GM12878 (cell line): ENCODE measurements at regions not wholly inside any gene's neighbourhood (a gene's known extent, or its start where the extent isn't known, plus 50 kb on each side); places are given as distances from the start of the nearest gene placed in this dataset.

Experiments used
- ATAC-seq: fragments of 200-7000 bp; cut with Tn5 transposase; 3 replicates; pipeline ENCODE4 v1.9.1; 2020; ENCODE audit warnings: mild to moderate bottlenecking, moderate library complexity
- BruUV-seq: library from RNA; stranded (reverse); fragments of 400-500 nt; replicated peaks from 2 replicates; lab custom pipeline; 2021; lab: Mats Ljungman, UMichigan
- CTCF ChIA-PET: fragments of 300-600 bp; sonication (Branson Sonifier 250); formaldehyde crosslinking; extraction: SDS; loops from one replicate; lab custom pipeline; 2021; ENCODE audit warnings: inconsistent platforms; lab: Yijun Ruan, JAX
- POLR2A ChIA-PET: fragments of 350-600 bp; formaldehyde crosslinking; extraction: SDS; loops from one replicate; lab custom pipeline; 2021; ENCODE audit warnings: inconsistent platforms; lab: Charles Lee
- RAD21 ChIA-PET: fragments of 300-600 bp; sonication (Branson Sonifier 250); formaldehyde crosslinking; loops from one replicate; lab custom pipeline; 2023; ENCODE audit warnings: antibody characterized with exemption; ENCODE audit not compliant: unreplicated experiment; lab: Charles Lee
- SMC1A ChIA-PET: fragments of 300-600 bp; sonication (Branson Sonifier 250); formaldehyde crosslinking; loops from one replicate; lab custom pipeline; 2023; ENCODE audit not compliant: unreplicated experiment, uncharacterized antibody; lab: Charles Lee
- DNase-seq: peaks from one replicate; pipeline ENCODE4 v3.0.0-alpha.2; 2011; ENCODE audit warnings: low read depth, low spot score
- FAIRE-seq: peaks from 3 replicates; lab custom pipeline; 2011; peaks lifted over from hg19 to GRCh38; lab: Jason Lieb, UNC
- H2AFZ ChIP-seq: 2 replicates; pipeline ENCODE4 v1.6.0; 2011; ENCODE audit warnings: low read depth, low read length, control low read depth; ENCODE audit not compliant: control insufficient read depth
- H3K27ac ChIP-seq: 2 replicates; pipeline ENCODE4 v1.5.1; 2011; ENCODE audit warnings: control low read depth; ENCODE audit not compliant: control insufficient read depth, insufficient read depth
- H3K27me3 ChIP-seq, 2 experiments: replicated peaks in 1 of 2; 2 replicates each; pipeline versions ENCODE4 v1.6.0 to v1.6.1; 2011; ENCODE audit warnings: low read length in 1 of 2; ENCODE audit not compliant: control insufficient read depth in 2 of 2, insufficient read depth in 2 of 2
- H3K36me3 ChIP-seq, 2 experiments: 2 replicates each; pipeline ENCODE4 v1.5.1; 2011; ENCODE audit warnings: low read length in 1 of 2; ENCODE audit not compliant: control insufficient read depth in 2 of 2, insufficient read depth in 2 of 2
- H3K4me1 ChIP-seq: 2 replicates; pipeline ENCODE4 v1.6.1; 2011; ENCODE audit warnings: mild to moderate bottlenecking, low read length, moderate library complexity, mixed read lengths; ENCODE audit not compliant: control insufficient read depth, insufficient read depth
- H3K4me2 ChIP-seq: 2 replicates; pipeline ENCODE4 v1.6.0; 2011; ENCODE audit warnings: control low read depth; ENCODE audit not compliant: control insufficient read depth, insufficient read depth
- H3K4me3 ChIP-seq: fragments of 200-600 bp; sonication (generic); 2 replicates; pipeline ENCODE4 v1.5.1; 2016
- H3K79me2 ChIP-seq: 2 replicates; pipeline ENCODE4 v1.6.0; 2011; ENCODE audit warnings: low read length; ENCODE audit not compliant: control insufficient read depth, insufficient read depth
- H3K9ac ChIP-seq: 2 replicates; pipeline ENCODE4 v1.8.0; 2011; ENCODE audit warnings: low read length, control low read depth, mixed read lengths; ENCODE audit not compliant: control insufficient read depth, insufficient read depth
- H3K9me3 ChIP-seq: replicated peaks from 3 replicates; pipeline ENCODE4 v1.5.1; 2011; ENCODE audit warnings: mild to moderate bottlenecking, low read length; ENCODE audit not compliant: control insufficient read depth, insufficient read depth
- H4K20me1 ChIP-seq: 2 replicates; pipeline ENCODE4 v1.6.0; 2011; ENCODE audit not compliant: control insufficient read depth, insufficient read depth
- ESRRA ChIP-seq: IDR thresholded peaks from 2 replicates; pipeline ENCODE4 v1.6.1; 2012; ENCODE audit warnings: mild to moderate bottlenecking, low read length, improper control_type of control experiment
- WGBS: methylation state at CpG from one replicate; pipeline ENCODE4 v1.1.6; 2016; ENCODE audit warnings: low lambda C conversion rate; ENCODE audit not compliant: insufficient replicate concordance, insufficient coverage; ENCODE audit errors: missing lambda C conversion rate; 5-methylcytosine and 5-hydroxymethylcytosine counted together
- in situ Hi-C: fragments of 300-500 bp; cut with MboI; formaldehyde crosslinking; loops from 9 replicates; pipeline ENCODE4 v1.14.3; 2018; ENCODE audit warnings: mixed read lengths
- intact Hi-C: fragments of 100-400 bp; cut with micrococcal nuclease; formaldehyde crosslinking; loops from one replicate; pipeline ENCODE4 v1.14.2; 2022; ENCODE audit not compliant: unreplicated experiment
- TF ChIP-seq, protein P1 (sequence below): IDR thresholded peaks from 2 replicates; pipeline ENCODE4 v1.6.1; 2012; ENCODE audit warnings: low read depth, low read length, improper control_type of control experiment
- TF ChIP-seq, protein P2 (sequence below): IDR thresholded peaks from 2 replicates; pipeline ENCODE4 v1.6.1; 2011; ENCODE audit warnings: mild to moderate bottlenecking, low read depth, low read length, moderate library complexity; ENCODE audit not compliant: insufficient replicate concordance

- TF ChIP-seq, protein P1, sequence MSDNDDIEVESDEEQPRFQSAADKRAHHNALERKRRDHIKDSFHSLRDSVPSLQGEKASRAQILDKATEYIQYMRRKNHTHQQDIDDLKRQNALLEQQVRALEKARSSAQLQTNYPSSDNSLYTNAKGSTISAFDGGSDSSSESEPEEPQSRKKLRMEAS: no peak
- TF ChIP-seq ESRRA: no peak
Observed at GRCh38 chr12:60981473-60981872, 1278.7 kb upstream of the USP15 start (continued).

DNA sequence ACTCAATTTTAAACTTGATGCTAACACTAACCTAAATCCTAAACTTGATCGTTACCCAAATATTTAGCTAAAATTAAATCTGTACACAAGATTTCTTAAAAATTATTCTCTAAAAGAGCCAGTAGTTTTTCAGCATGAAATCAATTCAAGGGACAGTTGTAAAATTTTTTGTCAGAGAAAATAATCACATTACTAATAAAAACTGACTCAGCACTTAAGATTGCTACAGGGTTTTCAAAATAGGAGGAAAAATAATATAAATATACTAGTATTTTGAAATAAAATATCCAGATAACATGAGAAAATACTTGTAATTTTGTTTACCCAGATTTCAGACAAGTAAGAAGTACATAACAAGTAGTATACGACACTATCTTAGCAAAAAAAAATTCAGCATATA lies 1268.1 kb upstream of the USP15 start:
- no peaks in the 10 kb centered on the region for H3K27me3 ChIP-seq
- intact Hi-C loops: no loop called here
- no peaks in the 10 kb centered on the region for H3K9me3 ChIP-seq
- 3% methylated on average over 2 of the region's 2 CpGs for WGBS
- BruUV-seq: no TSS peak
- ChIA-PET SMC1A (interaction anchor here (1.6 kb wide), 1 partner anchor 9 kb away, joined by 5 read pairs; no protein-coding TSS in a partner anchor), CTCF (interaction anchor here (1.4 kb wide), 1 partner anchor 13 kb away, joined by 3 read pairs; no protein-coding TSS in a partner anchor), POLR2A (no interaction called here), RAD21 (interaction anchor here (0.8 to 1.5 kb wide), 2 partner anchors 12 to 16 kb away, joined by 3 read pairs; no protein-coding TSS in a partner anchor)
- no peak for FAIRE-seq
- ATAC-seq: no peak
- H3K27ac ChIP-seq: no peak overlapping the region
- no peak overlapping the region for H3K9ac ChIP-seq
- in situ Hi-C loops: no loop called here
- H4K20me1 ChIP-seq: no peaks in the 10 kb centered on the region
- H2AFZ ChIP-seq: no peak overlapping the region
- H3K4me3 ChIP-seq: no peak overlapping the region
- no peaks in the 10 kb centered on the region for H3K79me2 ChIP-seq
- H3K4me2 ChIP-seq: no peak overlapping the region
- no peak for DNase-seq
- no peaks in the 10 kb centered on the region for H3K4me1 ChIP-seq
- no peaks in the 10 kb centered on the region for H3K36me3 ChIP-seq
- TF ChIP-seq, protein P2, sequence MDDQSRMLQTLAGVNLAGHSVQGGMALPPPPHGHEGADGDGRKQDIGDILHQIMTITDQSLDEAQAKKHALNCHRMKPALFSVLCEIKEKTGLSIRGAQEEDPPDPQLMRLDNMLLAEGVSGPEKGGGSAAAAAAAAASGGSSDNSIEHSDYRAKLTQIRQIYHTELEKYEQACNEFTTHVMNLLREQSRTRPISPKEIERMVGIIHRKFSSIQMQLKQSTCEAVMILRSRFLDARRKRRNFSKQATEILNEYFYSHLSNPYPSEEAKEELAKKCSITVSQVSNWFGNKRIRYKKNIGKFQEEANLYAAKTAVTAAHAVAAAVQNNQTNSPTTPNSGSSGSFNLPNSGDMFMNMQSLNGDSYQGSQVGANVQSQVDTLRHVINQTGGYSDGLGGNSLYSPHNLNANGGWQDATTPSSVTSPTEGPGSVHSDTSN: no peak
